HG03095 (cell line): ENCODE measurements at regions not wholly inside any gene's neighbourhood (a gene's known extent, or its start where the extent isn't known, plus 50 kb on each side); places are given as distances from the start of the nearest gene placed in this dataset.
A peak's percentile ranks its signal among the peaks of the same experiment; 100 is the strongest.
"Not testable (repeated sequence)": the region's sequence is repeated elsewhere in the genome, so short reads cannot be mapped to it uniquely, and the experiment has no call there.

Experiments used
- ATAC-seq: cut with Tn5 transposase; IDR thresholded peaks from one replicate; pipeline ENCODE4 v1.9.1; 2021; ENCODE audit warnings: moderate library complexity; ENCODE audit not compliant: unreplicated experiment

DNA sequence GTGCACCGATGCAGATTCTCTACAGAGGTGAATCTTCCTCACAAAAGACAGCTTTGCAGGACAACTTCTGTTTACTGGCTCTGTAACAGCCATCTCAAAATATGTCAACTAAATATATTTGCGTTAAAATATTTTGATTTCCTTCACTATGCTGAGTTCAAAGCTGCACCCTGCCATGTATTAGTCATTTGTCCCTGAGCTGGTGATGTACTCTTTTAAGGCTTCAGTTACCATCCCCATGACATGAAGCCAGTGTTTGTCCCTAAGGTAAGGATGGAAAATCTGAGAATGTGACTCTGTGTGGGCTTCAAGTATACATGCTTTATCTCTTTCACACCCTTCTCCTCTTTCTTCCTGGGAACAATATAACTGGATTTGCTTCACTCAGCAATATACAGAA is 70.2 kb upstream of the BTG3 start:
- no peak for ATAC-seq

DNA sequence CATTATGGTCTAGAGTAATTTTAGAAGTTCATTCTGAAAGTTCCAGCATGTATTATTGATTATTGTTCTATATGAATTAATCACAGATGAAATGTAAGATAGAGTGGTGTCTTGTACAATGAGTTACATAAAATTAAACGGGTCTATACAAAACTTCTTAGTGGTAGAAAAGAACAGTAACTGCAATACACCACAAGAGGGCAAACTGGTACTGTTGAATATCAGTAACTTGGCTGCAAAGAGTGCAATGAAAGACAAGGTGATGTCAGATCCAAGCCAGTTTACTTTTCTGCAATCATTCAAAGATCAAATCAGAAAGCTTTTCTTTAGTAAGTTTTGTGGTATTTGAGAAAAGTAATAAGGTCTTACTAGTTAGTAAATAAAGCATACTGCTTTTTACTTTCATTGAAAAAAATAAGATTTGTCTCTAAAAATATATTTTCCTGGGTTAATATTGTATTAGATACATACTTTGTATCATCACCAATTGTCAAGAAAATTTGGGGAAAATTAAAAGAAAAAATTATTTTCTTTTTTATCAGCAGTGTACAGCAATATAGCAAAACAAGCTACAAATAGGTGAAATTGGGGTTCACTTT is 66.4 kb upstream of the BTG3 start:
- peak; percentile 98 for ATAC-seq

DNA sequence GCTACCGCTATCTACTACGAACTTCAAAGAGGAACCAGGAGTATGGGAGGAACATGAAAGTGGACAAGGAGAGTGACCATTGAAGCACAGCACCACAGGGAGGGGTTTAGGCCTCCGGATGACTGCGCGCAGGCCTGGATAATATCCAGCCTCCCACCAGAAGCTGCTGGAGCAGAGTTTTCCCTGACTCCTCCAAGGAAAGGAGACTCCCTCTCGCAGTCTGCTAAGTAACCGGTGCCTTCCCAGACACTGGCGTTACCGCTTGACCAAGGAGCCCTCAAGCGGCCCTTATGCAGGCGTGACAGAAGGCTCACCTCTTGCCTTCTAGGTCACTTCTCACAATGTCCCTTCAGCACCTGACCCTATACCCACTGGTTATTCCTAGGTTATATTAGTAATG is 64.2 kb upstream of the BTG3 start:
- ATAC-seq: not testable (repeated sequence)

DNA sequence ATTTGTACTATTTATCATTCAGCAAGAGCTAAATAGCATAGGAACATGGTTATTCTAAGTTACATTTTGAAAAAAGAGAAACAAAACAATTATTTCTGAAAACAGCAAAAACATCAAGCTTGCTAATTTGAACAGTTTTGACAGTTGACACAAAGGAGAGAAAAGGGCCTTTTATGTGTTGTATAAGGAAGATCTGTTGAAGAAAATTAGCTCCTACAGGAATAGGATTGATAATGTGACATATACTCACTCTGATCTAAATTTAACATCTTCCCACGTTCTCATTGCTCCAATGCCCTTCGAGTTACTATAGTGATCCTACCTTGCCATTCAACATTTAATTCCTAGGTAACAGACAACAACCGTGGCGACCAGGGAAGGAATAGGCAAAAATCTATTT is 61.4 kb upstream of the BTG3 start:
- no peak for ATAC-seq

DNA sequence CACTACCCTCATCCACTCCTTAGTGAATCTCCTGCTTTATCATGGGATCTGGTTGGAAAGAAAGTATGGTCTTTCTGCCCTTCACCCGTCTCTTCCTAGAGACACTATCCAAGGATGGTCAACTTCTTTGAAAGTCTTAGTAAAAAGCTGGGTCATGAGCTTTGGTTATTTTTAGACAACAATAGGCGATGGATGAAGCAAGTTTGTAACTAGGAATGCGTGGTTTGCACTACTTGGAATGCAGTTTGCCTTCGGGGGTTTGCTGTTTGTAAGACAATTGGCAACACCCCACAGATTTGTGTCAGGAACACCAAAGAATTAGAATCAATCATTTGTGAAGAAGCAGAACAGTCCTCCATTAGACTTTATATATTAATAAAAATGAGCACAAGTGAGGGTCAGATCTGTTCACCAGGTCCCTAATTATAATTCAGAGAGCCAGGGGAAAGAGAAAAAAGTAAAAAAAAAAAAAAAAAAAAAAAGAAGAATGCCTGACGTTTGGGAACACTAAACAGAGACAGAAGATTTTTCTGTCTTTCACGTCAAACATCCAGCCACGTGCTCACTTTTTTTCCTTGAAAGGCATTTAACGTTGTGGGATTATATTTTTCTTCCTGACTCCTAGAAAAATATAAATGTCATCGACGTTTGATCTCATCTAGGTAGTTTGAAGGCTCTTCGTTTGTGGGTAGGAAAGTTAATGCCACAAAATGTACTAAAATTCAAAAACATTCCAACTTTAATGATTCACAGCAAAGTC is 60.7 kb upstream of the BTG3 start:
- no peak for ATAC-seq

DNA sequence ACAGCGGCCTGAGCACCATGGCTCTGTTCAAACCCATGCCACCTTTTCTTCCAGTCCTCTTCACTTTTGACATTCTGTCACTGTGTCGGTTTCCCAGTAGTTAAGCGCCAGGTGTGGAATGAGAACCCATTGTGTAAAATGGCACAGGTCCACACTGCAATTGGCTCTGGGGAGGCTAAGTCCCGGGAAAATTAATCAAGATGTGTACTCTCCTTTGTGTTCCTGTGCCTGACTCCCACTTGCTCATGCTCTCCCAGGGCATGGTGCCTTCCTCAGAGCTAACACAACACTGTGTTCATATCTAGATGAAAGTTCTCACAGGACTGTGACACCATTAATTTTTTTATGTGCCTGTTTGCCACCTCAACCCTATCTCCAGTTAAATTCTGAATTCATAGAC is 59.0 kb upstream of the BTG3 start:
- ATAC-seq: no peak

DNA sequence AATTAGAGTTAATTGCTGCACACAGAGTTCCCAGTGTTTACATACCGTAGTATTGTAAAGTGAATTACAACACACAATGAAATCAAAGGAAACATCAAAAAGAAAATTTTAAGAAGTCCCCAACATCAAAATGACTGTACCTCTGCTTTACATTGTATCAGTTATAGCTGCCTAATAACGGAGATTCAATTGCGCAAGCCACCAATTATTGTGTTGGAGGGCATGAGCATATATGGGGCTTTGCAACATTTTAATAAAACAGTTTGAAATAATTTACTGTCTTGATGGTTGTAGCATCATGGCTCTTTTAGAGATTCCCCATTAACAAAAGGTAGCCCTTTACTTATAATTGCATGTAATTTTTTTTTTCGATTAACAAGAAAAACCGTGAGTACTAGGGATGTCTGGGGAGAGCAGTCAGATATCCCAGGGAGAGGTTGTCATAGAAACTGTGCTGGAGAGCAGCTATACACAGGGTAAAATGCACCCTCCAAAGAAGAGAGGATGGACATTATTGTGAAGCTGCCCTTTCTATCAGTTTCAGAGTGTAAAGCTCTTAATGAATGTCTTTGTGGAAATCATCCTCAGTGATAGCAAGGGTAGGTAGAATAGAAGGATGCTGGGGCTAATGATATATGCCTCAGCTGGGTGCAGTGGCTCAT is 55.9 kb upstream of the BTG3 start:
- ATAC-seq: no peak

DNA sequence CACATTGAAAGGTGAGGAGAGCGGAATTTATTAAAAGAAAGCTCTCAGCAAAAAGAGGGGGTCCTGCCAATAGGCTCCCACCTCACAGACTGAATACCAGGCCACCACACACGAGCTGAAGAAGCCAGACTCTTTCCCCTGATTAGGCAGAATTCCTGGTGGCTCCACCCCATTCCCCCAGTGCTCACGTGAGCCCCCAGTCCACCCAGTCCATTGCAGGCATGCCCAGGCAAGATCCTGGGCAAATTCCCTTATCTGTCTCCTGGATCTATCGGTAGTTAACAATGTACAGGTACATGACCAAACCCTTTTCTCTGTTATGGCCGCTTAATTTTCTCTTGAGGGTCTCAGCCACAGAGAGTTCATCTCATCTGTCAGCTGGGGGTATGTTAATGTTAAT is 54.6 kb upstream of the BTG3 start:
- no peak for ATAC-seq
